Thymus (tissue), 11 donors: ENCODE measurements at regions not wholly inside any gene's neighbourhood (a gene's known extent, or its start where the extent isn't known, plus 50 kb on each side); places are given as distances from the start of the nearest gene placed in this dataset.
A peak's percentile ranks its signal among the peaks of the same experiment; 100 is the strongest.

ENCODE experiments used
- DNase-seq, 9 donors: peaks; one replicate each; pipeline ENCODE4 v3.0.0-alpha.2; 2013; ENCODE audit warnings: low spot score in 9 of 9, low read depth in 6 of 9, missing footprints in 1 of 9
- H3K27ac ChIP-seq, 2 donors: one replicate each; pipeline ENCODE4 v1.5.1; 2013; ENCODE audit warnings: control low read depth in 1 of 2, low read depth in 1 of 2, low read length in 1 of 2, mild to moderate bottlenecking in 1 of 2, moderate library complexity in 1 of 2
- H3K27me3 ChIP-seq, 2 donors: one replicate each; pipeline ENCODE4 v1.5.1; 2013; ENCODE audit warnings: low read length in 1 of 2; ENCODE audit not compliant: control insufficient read depth in 2 of 2, insufficient read depth in 1 of 2
- H3K36me3 ChIP-seq, 2 donors: one replicate each; pipeline ENCODE4 v1.5.1; 2013; ENCODE audit warnings: low read length in 1 of 2, mild to moderate bottlenecking in 1 of 2, moderate library complexity in 1 of 2; ENCODE audit not compliant: control insufficient read depth in 2 of 2, insufficient read depth in 2 of 2
- H3K4me1 ChIP-seq, 2 donors: one replicate each; pipeline ENCODE4 v1.5.1; 2013; ENCODE audit warnings: low read length in 2 of 2; ENCODE audit not compliant: control insufficient read depth in 2 of 2, insufficient read depth in 2 of 2
- H3K4me3 ChIP-seq, 2 donors: one replicate each; pipeline ENCODE4 v1.5.1; 2013; ENCODE audit warnings: low read length in 2 of 2, control low read depth in 1 of 2, mild to moderate bottlenecking in 1 of 2
- H3K9me3 ChIP-seq, 2 donors: one replicate each; pipeline ENCODE4 v1.5.1; 2013; ENCODE audit warnings: low read length in 1 of 2, mild to moderate bottlenecking in 1 of 2; ENCODE audit not compliant: control insufficient read depth in 2 of 2, insufficient read depth in 1 of 2
- WGBS: extraction: QIAGEN DNeasy Blood & Tissue Kit; methylation state at CpG from one replicate; pipeline ENCODE4 v1.1.7; 2013; 5-methylcytosine and 5-hydroxymethylcytosine counted together
- donor health status: healthy.

DNA sequence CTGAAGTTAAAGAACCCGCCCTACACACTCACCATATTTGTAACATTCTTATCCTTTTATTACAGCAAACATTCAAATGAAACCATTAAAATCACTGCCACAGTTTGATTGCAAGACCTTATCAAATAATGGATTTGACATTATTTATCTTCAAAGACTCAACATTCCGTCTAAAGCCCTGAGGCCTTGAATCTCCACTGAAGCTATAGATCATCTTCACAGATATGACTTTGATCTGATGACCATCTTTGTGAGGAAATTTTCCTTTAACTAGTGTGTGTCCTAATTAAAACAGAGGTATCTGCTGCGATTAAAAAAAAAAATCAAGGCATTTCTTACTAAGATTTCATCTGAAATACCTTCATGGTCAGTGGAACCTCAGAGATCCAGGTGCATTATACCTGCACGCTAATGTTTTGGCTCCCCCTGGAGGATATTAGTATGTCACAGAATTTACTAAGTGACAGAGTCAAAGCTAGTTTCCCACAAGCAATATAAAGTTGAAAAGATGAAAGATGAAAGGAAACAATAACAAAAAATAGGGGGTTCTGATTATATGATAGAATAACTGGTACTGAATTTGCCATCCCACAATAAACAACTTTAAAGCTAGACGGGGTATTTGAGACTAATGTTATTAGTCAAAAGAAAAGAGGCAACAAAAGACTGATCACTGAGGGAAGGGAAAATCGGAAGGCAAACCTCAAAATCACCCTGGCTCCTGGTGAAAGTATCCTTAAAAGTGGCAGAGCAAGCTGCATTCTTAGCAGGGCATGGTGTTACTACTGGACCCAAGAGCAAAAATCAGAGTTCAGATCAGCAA lies 923.4 kb downstream of the NCAM2 start:
- 57% methylated on average over 6 of the region's 6 CpGs for WGBS
- no peaks in the 10 kb centered on the region for H3K27me3 ChIP-seq
- H3K27ac ChIP-seq, result no peak overlapping the region
- peak in 2 of 9 donors; percentile 0 to 16 for DNase-seq
- H3K4me3 ChIP-seq, result no peak overlapping the region
- H3K9me3 ChIP-seq, result no peaks in the 10 kb centered on the region
- no peaks in the 10 kb centered on the region for H3K36me3 ChIP-seq
- no peaks in the 10 kb centered on the region for H3K4me1 ChIP-seq

DNA sequence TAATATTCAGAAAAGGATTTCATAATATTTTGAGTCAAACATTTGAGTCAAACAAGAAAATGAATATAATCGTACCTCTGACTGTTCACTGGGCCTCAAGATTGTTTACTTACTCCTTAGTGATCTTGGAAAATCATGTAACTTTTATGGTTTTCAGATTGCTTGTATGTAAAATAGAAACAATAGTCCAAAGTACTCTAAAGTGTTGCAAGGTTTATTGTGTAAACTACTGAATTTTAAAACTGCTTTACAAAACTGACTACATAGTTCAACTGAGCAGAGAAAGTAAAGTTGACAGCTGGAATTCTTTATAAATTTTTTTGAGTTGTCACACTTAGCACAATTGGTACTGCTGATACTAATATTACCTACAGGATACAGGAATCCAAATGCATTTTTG lies 931.0 kb downstream of the NCAM2 start:
- Histone ChIP-seq H3K9me3 (no peaks in the 10 kb centered on the region), H3K27me3 (no peaks in the 10 kb centered on the region), H3K27ac (no peak overlapping the region), H3K4me1 (no peaks in the 10 kb centered on the region), H3K4me3 (no peak overlapping the region), H3K36me3 (no peaks in the 10 kb centered on the region)
- no peak for DNase-seq
- 97% methylated on average over 1 of the region's 1 CpG for WGBS

DNA sequence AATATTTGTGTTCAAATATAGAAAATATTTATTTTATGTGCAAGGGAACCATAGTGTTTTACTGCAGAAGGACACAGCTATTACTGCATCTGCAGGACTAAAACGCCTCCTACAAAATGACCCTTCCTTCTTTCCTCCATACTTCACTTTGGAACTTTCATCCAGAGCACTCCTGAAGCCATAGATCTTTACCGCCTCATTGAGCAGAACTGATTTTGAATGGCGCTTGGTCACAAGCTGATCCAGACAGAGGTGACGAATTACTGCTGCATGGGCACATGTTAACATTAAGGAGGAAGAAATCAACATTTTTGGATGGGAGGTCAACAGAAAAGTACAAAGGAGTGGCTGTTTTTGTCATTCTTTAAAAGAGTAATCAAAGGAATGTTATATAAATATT lies 931.6 kb downstream of the NCAM2 start:
- no peaks in the 10 kb centered on the region for H3K9me3 ChIP-seq
- no peaks in the 10 kb centered on the region for H3K27me3 ChIP-seq
- no peak overlapping the region for H3K27ac ChIP-seq
- DNase-seq, result no peak
- H3K4me3 ChIP-seq, result no peak overlapping the region
- H3K4me1 ChIP-seq, result no peaks in the 10 kb centered on the region
- WGBS, result 95% methylated on average over 4 of the region's 4 CpGs
- no peaks in the 10 kb centered on the region for H3K36me3 ChIP-seq

DNA sequence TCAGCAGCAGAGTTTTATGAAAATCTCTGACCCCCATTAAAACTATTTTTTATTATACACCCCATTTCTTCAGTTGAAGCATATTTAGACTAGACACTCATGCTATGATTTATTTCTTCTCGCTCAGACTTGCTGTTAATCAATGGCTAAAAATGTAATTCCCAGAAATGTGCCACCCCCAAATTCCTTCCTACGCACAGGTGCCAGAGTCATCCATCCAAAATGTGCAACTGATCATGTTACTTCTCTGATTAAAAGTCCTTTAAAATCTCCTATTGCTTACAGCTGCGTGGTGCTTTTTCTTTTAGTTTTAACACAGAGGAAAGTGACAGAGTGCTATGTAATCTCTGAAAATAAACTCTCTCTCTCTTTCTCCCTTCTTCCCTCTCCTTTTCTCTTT lies 954.4 kb downstream of the NCAM2 start:
- Histone ChIP-seq H3K9me3 (no peaks in the 10 kb centered on the region), H3K4me1 (no peaks in the 10 kb centered on the region), H3K27ac (no peak overlapping the region), H3K27me3 (no peaks in the 10 kb centered on the region), H3K36me3 (no peaks in the 10 kb centered on the region), H3K4me3 (no peak overlapping the region)
- 89% methylated on average over 3 of the region's 3 CpGs for WGBS
- no peak for DNase-seq

DNA sequence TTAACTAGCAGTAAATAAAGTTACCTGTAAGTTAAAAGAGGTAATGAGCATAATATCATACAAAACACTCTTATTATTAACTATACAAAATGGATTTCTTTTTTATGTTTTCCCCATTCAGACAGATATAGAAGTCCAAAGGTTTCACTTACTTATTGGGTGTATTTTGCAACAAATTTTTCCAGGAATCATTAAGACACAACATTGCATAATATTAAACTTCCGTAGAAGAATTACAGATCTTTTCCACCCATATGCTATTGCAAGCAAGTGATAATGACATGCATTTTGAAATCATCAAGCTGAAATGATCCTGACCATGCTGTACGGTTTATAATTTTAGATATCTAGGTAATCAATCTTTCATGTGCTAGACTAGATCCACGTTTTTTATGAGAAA lies 957.0 kb downstream of the NCAM2 start:
- H3K4me3 ChIP-seq, result no peak overlapping the region
- H3K36me3 ChIP-seq, result no peaks in the 10 kb centered on the region
- H3K9me3 ChIP-seq, result no peaks in the 10 kb centered on the region
- H3K4me1 ChIP-seq, result no peaks in the 10 kb centered on the region
- H3K27me3 ChIP-seq, result no peaks in the 10 kb centered on the region
- 82% methylated on average over 3 of the region's 3 CpGs for WGBS
- DNase-seq, result no peak
- no peak overlapping the region for H3K27ac ChIP-seq

DNA sequence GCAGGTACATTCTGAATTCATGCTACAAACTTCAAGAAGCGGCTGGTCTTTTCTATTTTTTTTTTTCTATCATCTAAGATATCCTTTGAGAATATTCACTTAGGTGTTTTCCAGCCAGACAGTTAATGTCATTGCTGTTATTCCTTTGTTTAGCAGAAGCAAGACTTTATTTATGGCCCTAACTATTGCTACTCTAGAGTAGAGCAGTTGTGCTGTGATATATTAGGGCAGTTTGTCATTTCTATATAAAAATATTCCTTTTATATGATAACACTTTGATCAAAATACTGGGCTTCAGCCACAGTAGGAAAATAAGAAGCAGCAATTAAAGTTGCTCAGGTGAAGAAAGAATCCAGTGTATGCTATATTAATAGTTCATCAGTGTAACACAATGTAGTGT lies 959.3 kb downstream of the NCAM2 start:
- Histone ChIP-seq H3K36me3 (no peaks in the 10 kb centered on the region), H3K4me3 (no peak overlapping the region), H3K9me3 (no peaks in the 10 kb centered on the region), H3K4me1 (no peaks in the 10 kb centered on the region), H3K27me3 (no peaks in the 10 kb centered on the region), H3K27ac (no peak overlapping the region)
- WGBS, result 96% methylated on average over 1 of the region's 1 CpG
- DNase-seq, result no peak

DNA sequence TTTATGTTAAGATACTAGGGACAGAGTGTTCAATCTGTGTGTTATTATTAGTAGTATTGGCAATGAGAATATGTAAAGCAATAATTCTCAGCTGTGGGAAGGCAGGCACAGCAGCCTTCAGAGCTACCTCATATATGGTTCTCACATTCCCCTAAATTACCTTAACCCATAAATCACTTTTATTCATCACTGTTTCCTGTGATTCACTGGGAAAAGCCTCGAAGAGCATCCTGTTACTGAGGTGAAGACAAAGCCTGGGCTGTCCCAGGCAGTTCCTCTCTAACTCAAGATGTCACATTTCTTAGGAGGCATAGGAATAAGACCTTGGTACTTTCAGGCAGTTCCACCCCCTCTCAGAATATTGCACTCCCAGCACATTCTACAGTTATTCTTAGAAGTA lies 965.7 kb downstream of the NCAM2 start:
- 41% methylated on average over 1 of the region's 1 CpG for WGBS
- no peaks in the 10 kb centered on the region for H3K27me3 ChIP-seq
- no peak overlapping the region for H3K4me3 ChIP-seq
- H3K9me3 ChIP-seq, result peaks cover 0 to 4% of the 10 kb centered on the region in 2 donors
- no peaks in the 10 kb centered on the region for H3K36me3 ChIP-seq
- DNase-seq, result no peak
- no peak overlapping the region for H3K27ac ChIP-seq
- H3K4me1 ChIP-seq, result no peaks in the 10 kb centered on the region

DNA sequence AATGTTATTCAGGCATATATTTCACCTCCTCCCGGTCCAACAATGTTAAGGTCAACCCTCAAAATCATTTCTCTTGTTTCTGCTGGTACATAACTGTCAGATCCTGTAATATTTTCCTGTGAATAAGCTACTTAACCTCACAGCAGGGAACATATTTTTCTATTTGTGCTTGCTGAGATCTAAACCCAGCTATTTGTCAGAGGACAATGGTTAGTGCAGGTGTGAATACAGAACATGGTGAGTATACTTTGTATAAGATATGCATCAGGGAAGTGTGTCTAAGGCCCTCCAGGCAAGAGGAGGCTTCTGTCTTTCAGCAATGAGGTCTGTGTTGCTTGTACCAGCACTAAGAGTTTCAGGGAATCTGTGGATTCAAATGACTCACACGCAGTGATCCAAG lies 970.6 kb downstream of the NCAM2 start:
- no peak for DNase-seq
- H3K4me1 ChIP-seq, result no peaks in the 10 kb centered on the region
- 77% methylated on average over 2 of the region's 2 CpGs for WGBS
- H3K4me3 ChIP-seq, result no peak overlapping the region
- H3K9me3 ChIP-seq, result peaks cover 0 to 4% of the 10 kb centered on the region in 2 donors
- H3K27me3 ChIP-seq, result no peaks in the 10 kb centered on the region
- no peak overlapping the region for H3K27ac ChIP-seq
- no peaks in the 10 kb centered on the region for H3K36me3 ChIP-seq

DNA sequence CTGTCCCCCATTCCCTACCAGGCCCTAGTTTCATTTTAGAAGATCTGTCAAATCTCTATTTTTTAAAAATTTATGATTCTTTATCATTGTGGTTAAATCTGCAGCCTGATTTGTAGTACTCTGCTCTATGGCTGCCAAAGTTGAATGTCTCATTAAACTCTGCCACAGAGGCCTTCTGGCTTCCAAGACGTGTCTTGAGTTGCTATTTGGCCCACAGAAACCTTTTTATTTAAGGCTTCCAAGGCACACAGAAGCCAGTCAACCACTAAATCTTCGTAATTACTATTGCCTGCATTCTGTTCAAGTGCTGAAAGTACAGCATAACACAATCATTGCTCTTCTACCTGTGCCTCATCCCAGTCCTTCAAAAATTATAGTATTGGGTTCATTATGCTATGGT lies 971.0 kb downstream of the NCAM2 start:
- H3K4me3 ChIP-seq, result no peak overlapping the region
- 64% methylated on average over 2 of the region's 2 CpGs for WGBS
- DNase-seq, result no peak
- no peaks in the 10 kb centered on the region for H3K4me1 ChIP-seq
- no peaks in the 10 kb centered on the region for H3K27me3 ChIP-seq
- H3K9me3 ChIP-seq, result peaks cover 0 to 4% of the 10 kb centered on the region in 2 donors
- no peak overlapping the region for H3K27ac ChIP-seq
- H3K36me3 ChIP-seq, result no peaks in the 10 kb centered on the region
